HG03064 (cell line): ENCODE measurements at regions not wholly inside any gene's neighbourhood (a gene's known extent, or its start where the extent isn't known, plus 50 kb on each side); places are given as distances from the start of the nearest gene placed in this dataset.

Source experiments
- ATAC-seq: cut with Tn5 transposase; IDR thresholded peaks from one replicate; pipeline ENCODE4 v1.9.1; 2021; ENCODE audit warnings: low read depth; ENCODE audit not compliant: unreplicated experiment

DNA sequence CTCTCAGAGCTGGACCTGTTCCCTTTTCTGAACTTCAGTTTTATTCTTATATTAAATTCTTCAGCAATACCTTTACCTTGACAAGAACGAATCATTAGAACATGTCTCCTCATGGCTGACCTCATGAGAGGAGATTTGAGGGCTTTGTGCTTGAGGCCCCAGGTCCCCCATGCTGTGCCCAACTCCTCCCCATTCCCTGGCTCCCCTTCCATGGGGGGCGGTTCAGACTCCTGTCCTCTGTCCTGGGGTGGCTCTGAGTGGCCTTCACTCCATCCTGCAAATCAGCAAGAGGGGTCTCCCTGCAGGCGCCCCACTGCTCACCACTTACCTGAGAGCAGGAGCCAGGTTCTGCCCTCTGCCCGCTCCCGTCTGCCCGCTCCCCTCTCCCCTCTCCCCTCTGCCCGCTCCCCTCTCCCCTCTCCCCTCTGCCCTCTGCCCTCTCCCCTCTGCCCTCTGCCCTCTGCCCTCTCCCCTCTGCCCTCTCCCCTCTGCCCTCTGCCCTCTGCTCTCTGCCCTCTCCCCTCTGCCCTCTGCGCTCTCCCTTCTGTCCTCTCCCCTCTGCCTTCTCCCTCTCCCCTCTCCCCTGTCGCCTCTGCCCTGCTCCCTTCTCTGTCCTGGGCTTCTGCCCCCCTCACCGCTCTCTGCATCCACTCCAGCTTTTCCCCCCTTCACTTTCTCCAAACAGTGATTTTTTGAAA lies 98.7 kb upstream of the ALKAL2 start:
- ATAC-seq, result no peak

DNA sequence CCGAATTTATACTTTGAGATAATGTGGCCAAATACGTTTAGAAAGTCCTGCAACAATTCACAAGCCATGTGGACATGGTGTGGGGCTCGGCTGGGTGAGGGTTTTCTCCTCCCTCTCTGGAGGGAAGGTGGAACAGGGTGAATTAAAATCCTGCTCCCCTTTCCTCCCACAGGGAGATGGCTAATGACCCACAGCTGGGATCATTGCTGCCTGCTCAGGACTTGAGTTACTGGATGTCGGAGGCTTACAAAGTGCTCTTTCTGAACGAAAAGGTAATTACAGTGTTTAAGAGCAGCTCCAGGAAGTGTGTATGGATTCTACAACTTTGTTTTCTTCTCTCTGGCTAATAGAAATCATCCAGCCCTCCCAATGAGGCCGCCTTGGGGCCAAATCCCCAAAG lies 97.9 kb upstream of the ALKAL2 start:
- ATAC-seq, result no peak

DNA sequence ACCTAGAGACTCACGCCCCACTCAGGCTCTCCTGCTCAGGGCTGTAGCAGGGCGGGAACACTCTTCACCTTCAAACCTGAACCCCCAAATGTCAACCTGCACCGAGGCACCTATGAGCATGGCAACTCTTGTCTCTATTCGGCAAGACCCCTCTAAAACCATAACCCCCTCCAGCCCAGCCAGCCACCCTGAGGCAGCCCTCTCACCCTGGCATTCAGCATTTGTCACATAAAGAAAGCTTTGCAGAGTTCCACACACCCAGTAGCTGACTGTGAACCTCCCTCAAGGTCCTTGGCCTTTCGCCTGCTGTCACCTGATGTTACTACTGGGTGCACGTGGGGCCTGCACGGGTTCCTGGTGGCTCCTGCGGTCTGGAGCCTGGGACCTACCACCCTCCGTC lies 97.2 kb upstream of the ALKAL2 start:
- no peak for ATAC-seq

DNA sequence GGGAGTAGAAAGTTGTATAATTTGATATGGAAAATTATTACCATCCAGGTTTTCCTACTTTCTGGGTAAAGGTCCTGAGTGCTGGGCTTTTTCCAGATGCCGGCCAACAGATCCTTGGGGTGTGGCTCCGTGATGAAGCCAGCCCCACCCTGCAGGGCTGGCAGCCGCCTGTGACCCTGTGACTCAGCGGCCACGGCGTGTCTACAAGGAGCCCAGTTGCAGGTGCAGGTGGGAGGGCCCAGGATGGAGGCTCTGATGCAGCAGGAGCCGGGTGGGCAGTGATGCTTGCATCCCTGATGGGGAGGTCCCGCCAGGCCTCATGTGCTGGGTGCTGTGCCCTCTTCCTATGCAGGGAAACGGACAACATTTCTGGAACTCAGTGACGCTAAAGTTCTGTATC lies 96.0 kb upstream of the ALKAL2 start:
- ATAC-seq, result no peak

DNA sequence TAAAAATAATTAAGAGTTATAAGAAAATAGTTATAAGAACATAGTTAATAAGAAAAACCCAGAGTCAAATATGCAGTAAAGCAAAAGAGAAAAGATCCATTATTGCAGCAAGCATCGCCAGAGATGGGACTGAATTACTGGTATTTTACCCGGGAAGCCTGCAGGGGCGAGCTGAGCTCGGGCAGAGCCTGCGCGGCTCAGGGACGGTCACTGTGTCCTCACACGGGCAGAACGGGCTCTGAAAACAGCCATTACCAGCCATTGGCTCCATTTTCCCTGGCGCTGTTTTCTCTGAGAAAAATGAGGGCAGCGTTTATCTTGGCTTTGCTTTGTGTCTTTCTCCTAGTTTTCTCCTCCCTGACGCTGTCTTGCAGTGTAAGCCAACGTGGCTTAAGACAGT lies 95.3 kb upstream of the ALKAL2 start:
- ATAC-seq, result no peak

DNA sequence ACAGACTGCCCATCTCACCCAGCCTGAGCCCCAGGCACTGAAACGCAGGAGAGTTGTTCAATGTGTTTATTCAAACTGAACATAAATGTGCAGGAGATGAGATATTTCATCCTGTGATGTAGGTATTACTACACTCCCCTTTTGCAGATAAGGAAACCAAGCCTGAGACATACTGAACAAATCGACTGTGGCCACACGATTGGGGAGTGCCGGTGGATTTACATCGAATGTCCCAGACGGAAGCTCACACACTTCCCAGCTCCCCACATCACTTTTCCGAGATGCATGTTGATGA lies 94.8 kb upstream of the ALKAL2 start:
- no peak for ATAC-seq

DNA sequence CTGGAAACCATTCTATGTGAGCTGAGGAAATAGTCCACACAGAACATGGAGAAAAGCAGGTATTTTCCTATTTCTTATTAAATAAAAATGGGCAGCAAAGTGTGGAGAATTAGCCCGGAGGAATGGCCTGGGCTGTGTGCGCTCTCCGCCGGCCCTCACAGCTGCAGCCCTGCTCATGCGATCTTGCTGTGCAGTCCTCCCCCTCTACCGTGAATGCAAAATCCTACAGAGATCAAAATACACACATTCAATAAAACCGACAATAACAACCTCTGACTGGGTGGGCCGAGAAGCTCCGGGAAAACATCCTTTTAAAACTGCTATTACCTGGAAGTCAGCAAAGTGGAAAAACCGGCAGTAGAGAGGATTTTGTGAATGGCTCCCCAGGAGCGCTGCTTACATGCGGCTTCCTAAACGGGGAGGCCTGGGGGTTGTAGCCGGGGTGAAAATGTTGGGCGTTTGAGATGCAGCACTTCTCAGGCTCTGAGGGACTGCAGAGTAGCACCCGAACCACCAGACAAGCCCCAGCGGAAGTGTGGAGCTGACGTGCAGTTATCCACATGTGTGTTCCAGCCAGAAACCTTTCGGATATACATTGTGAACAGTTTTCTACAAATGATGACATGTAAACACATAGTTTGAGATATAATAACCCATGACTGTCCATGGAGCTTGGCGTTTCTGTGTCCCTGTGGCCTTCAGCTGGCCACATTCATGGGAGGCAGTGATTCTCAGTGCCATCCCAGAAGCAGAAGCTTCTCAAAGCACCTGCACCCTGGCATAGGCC lies 94.2 kb upstream of the ALKAL2 start:
- no peak for ATAC-seq

DNA sequence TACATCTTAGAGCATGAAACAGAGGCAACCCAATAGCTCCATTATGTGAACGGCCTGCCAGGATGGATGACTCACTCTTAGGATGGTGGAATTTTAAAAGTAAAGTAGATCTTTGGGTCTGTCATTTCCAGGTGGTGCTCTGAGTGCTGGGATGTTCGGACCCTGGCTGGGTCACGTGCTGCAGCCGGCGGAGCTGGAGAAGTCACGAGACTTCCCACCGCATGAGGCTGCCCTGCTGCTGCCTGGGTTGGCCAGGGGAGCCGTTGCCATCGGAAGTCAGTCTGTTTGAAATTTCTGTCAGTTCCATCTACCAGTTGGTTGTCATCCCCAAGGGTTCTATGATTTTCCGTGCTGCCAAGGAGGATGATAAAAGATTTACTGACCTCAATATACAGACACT lies 93.3 kb upstream of the ALKAL2 start:
- no peak for ATAC-seq

DNA sequence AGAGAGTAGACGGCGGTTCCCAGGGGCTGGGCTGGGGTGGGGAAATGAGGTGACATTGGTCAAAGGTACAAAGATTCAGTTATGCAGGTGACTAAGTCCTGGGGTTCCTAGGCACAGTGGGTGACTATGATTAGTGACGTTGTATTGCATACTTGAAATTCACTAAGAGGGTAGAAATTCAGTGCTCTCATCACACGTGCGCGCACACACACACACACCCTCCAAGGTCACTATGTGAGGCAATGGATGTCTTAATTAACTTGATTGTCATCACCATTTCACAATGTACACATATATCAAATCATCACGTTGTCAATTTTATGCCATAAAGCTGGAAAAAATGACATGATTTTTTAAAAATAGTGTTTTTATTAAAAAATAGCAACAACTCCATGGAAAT lies 92.9 kb upstream of the ALKAL2 start:
- ATAC-seq, result no peak

DNA sequence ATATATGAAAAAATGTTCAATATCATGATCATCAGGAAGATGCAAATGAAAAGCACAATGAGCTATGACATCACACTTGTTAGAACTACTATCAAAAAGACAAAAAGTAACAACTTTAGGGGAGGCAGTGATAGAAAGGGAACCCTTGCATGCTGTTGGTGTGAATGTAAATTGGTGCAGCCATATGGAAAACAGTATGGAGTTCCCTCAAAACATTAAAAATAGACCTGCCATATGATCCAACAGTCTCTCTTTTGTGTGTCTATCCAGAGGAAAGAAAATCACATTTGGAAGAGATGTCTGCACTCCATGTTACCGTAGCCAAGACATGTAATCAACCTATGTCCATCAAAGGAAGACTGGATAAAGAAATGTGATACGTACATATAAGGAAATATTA lies 92.3 kb upstream of the ALKAL2 start:
- no peak for ATAC-seq

DNA sequence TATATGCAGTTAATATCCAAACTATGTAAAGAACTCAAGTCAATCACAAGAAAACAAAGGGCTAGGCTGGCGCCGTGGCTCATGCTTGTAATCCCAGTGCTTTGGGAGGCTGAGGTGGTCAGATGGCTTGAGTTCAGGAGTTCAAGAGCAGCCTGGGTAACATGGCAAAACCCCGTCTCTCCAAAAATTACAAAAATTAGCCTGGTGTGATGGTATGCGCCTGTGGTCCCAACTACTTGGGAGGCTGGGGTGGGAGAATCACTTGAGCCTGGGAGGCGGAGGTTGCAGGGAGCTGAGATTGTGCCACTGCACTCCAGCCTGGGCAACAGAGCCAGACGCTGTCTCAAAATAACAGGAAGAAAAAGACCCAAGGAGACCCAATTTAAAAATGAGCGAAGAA lies 91.9 kb upstream of the ALKAL2 start:
- no peak for ATAC-seq

DNA sequence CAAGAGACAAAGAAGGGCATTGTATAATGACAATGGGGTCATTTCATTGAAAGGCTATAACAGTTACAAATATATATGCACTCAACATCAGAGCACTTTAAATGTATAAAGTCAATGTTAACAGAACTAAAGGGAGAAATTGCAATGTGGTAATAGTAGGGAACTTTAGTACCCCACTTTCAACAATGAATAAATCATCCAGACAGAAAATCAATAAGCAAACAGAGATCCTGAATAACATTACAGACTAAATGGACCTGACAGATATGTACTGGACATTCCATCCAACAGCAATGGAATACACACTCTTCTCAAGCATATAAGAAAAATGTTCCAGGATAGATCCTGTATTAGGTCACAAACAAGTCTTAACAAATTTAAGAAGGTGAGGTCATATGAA lies 90.5 kb upstream of the ALKAL2 start:
- ATAC-seq, result no peak

DNA sequence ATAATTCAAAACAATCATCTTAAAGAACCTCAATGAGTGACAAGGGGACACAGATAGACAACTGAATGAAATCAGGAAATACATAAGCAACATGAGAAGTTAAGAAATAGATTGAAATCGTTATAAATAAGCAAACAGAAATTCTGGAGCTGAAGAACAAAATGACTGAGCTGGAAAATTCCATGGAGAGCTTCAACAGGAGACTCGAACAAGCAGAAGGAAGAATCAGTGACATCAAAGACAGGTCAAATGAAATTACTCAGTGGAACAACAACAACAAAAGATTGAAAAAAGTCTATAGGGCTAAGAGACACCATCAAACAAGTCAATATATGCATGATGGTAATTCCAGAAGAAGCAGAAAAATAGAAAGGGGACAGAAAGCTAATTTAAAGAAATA lies 89.5 kb upstream of the ALKAL2 start:
- no peak for ATAC-seq

DNA sequence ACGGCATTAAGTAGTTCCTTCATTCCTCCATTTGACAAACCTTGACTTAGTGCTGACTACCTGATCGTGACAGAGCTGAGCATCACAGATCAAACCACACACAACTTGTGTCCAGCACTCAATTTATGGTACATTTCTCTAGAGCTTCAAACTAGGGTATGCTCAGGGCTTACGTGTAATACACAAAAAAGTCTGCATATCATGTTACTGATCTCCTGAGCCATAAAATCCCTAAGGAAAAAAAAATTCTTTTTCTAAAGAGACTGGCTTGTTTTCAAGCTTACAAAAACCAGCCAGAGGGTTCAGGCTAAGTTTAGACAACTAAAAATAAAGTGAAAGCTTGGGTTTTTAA lies 88.0 kb upstream of the ALKAL2 start:
- no peak for ATAC-seq

DNA sequence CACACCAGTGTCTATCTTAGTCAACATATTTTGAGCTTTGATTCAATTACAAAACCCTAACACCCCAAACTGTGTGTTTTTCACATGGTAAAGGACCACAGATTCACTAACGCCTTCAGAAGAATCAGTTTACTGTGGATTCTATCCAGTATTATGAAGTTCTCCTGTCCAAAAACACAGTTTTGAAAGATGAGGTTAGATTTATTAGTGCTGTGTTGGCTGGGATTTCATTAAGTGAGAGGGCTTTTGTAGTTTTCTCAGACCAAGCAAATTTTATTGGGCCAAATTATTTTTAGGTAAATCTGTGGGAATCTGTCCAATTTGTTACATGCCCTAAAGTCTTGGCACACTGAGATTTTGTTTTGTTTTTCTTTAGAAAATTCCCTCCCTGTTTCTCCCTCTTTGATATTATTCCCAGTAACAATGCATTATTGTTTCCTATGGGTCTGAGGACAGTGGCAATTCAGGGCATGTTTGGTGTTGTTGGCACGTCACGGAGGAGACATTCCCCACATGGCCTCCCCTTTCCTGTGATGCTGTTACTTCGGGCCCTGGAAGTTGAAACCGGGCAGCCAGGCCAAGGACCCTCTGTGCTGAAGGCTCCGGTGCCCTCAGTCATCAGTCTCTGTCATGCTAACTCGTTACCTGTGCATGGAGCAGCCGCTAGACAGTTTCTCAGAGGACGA lies 87.5 kb upstream of the ALKAL2 start:
- ATAC-seq, result no peak

DNA sequence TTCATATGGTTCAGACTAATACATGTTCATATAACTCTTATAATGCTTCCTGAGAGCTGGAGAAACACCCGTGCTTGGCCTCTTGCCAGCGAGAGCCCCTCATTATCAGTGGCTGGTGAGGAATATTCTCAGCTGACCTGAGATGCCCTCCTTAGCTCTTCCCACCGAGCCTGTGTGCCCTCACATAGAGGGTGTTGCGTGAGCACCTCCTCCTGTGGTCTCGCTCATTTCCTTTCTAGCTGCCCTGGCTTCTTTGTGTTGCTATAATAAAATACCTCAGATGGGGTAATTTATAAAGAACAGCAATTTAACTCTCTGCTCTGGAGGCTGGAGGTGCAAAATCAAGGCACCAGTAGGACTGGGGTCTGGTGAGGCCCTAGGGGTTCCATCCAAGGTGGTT lies 80.5 kb upstream of the ALKAL2 start:
- no peak for ATAC-seq

DNA sequence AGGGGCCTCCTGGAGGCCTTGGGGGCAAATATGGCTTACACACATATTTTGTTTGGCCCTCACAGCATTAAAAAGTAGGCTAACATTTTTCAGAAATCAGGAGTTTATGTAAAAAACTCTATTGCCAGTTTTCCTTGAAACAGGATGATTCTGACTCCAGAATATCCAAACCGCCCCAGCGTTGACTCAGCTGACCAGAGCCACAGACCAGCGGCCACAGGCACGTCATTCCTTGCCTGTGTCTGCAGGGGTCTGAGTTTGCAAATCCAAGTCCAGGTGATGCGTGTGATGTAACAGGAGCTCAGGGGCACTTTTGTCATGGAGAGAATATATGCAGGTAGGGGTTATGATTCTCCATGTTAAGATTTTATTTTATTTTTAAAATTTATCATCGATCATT lies 79.4 kb upstream of the ALKAL2 start:
- ATAC-seq, result no peak

DNA sequence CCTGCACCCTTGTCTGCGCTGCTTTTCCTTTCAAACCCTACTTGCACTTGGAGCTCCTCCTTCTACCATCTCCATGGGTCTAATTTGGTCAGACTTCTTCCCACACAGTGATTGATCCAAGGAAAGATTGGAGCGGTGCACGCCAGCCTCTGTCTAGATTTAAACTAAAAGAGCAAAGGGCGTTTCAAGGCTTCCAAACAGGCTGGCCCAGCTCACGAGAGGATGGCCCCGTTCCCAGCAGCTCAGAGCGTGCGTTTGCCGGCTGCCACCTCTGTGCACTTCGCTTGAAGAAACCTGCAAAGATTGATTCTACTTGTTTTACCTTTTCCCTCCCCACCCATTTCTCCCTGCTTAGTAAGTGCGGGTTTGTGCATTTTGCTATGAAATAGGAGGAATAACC lies 78.8 kb upstream of the ALKAL2 start:
- no peak for ATAC-seq

DNA sequence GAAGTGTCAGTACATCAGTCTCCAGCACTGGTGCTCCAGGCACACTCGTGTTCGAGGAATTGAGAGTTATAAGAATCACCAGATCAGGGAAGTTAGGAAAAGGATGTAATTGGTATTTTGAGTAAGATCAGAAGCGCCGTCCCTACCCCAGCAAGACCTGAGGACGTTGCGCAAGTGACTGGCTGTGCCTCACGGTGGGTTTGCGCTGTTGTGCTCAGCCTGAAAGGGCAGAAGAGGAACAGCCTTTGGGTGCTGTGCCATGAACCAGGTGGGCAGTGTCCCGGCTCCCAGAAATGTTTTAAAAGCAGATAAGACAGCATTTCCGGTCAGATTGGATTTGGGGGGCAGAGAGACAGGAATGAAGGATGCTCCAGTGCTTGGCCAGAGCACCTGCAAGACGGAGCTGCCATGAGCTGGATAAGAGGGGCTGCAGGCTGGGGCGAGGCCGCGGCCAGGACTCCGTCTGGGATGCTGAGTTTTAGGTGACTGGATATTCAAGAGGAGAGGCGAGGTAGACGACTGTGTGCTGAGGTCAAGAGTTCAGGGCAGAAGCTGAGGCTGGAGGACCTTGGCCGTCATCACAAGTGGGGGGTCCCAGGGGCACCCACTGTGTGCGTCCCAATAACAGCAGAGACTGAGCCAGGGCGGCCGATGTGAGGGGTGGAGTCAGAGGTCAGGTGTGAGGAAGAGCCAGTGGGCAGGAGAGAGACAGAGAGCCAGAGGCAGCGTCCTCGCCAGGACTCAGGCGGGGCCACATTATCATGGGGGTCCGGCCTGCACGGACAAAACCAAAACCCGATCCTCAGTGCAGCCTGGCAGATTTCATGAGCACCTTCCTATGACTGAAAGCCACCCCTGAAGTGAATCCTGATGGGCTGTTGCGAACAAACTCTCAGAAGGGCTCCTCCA lies 77.7 kb upstream of the ALKAL2 start:
- no peak for ATAC-seq

DNA sequence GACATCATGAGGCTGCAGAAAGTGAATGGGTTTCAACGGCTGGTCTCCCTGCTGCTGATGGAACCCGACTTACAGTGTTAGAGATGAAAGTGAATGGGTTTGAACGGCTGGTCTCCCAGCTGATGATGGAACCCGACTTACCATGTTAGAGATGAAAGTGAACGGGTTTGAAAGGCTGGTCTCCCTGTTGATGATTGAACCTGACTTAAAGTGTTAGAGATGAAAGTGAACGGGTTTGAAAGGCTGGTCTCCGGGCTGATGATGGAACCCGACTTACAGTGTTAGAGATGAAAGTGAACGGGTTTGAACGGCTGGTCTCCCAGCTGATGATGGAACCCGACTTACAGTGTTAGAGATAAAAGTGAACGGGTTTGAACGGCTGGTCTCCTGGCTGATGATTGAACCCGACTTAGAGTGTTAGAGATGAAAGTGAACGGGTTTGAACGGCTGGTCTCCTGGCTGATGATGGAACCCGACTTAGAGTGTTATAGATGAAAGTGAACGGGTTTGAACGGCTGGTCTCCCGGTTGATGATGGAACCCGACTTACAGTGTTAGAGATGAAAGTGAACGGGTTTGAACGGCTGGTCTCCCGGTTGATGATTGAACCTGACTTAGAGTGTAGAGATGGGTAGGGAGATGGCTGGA lies 76.1 kb upstream of the ALKAL2 start:
- no peak for ATAC-seq

DNA sequence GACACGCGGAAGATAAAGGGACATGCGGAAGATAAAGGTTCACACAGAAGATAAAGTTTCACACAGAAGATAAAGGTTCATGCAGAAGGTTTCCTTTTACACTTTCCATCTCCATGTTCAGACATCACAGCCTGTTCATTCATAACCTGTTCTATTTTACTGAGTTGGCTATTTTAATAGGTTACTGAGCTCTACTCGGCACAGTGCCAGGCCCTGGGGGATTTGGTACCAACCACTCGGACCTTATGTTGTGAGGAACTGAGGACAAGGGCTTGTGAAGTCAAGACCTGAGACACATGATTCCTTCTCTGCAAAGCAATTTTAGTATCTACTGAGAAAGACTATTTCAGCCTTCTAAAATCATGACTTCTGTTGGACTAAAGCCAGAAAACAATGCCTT lies 75.0 kb upstream of the ALKAL2 start:
- no peak for ATAC-seq
